Esophagus (tissue), 2 donors: ENCODE measurements at regions not wholly inside any gene's neighbourhood (a gene's known extent, or its start where the extent isn't known, plus 50 kb on each side); places are given as distances from the start of the nearest gene placed in this dataset.
"Not testable (repeated sequence)": the region's sequence is repeated elsewhere in the genome, so short reads cannot be mapped to it uniquely, and the experiment has no call there.

ENCODE experiments used
- H3K27ac ChIP-seq, 2 donors: one replicate each; pipeline ENCODE4 v1.5.1; 2013; ENCODE audit warnings: low read depth in 2 of 2, mild to moderate bottlenecking in 2 of 2, inconsistent platforms in 1 of 2, low read length in 1 of 2, moderate library complexity in 1 of 2
- H3K27me3 ChIP-seq, 2 donors: one replicate each; pipeline ENCODE4 v1.6.1; 2013; ENCODE audit warnings: low read length in 2 of 2, control low read depth in 1 of 2, mild to moderate bottlenecking in 1 of 2; ENCODE audit not compliant: insufficient read depth in 2 of 2, control insufficient read depth in 1 of 2
- H3K36me3 ChIP-seq, 2 donors: one replicate each; pipeline ENCODE4 v1.6.1; 2013; ENCODE audit warnings: low read length in 1 of 2; ENCODE audit not compliant: control insufficient read depth in 2 of 2, insufficient read depth in 2 of 2
- H3K4me1 ChIP-seq, 2 donors: one replicate each; pipeline ENCODE4 v1.6.1; 2013; ENCODE audit warnings: low read length in 1 of 2; ENCODE audit not compliant: control insufficient read depth in 2 of 2, insufficient read depth in 2 of 2
- H3K4me3 ChIP-seq, 2 donors: one replicate each; pipeline ENCODE4 v1.5.1; 2013; ENCODE audit warnings: low read length in 2 of 2, mild to moderate bottlenecking in 2 of 2, low read depth in 1 of 2, moderate library complexity in 1 of 2
- H3K9me3 ChIP-seq, 2 donors: one replicate each; pipeline ENCODE4 v1.6.1; 2013; ENCODE audit warnings: mild to moderate bottlenecking in 2 of 2, low read depth in 1 of 2, low read length in 1 of 2, moderate library complexity in 1 of 2; ENCODE audit not compliant: control insufficient read depth in 2 of 2, insufficient read depth in 1 of 2
- WGBS, 2 donors: extraction: QIAGEN DNeasy Blood & Tissue Kit; methylation state at CpG; one replicate each; pipeline ENCODE4 v1.1.7; 2013; 5-methylcytosine and 5-hydroxymethylcytosine counted together
- donor health status: healthy with polysubstance abuse.
- donor health status: Bipolar disorder and iron deficiency.

- WGBS, 2 donors = 77 to 86% methylated on average over 2 of the region's 2 CpGs
- no peaks in the 10 kb centered on the region for H3K36me3 ChIP-seq
- H3K4me3 ChIP-seq = no peak overlapping the region
- H3K9me3 ChIP-seq = peaks cover 0 to 7% of the 10 kb centered on the region in 2 donors
- H3K4me1 ChIP-seq = no peaks in the 10 kb centered on the region
- no peaks in the 10 kb centered on the region for H3K27me3 ChIP-seq
- no peak overlapping the region for H3K27ac ChIP-seq
Measured at GRCh38 chr2:8244639-8245038, 437.2 kb upstream of the ID2 start.

- no peaks in the 10 kb centered on the region for H3K27me3 ChIP-seq
- no peaks in the 10 kb centered on the region for H3K36me3 ChIP-seq
- 93 to 96% methylated on average over 3 of the region's 3 CpGs for WGBS, 2 donors
- H3K9me3 ChIP-seq = peaks cover 0 to 11% of the 10 kb centered on the region in 2 donors
- no peaks in the 10 kb centered on the region for H3K4me1 ChIP-seq
- H3K4me3 ChIP-seq = no peak overlapping the region
- no peak overlapping the region for H3K27ac ChIP-seq
Measured at GRCh38 chr2:8246137-8246536, 435.7 kb upstream of the ID2 start.

- no peaks in the 10 kb centered on the region for H3K27me3 ChIP-seq
- no peaks in the 10 kb centered on the region for H3K4me1 ChIP-seq
- peaks cover 0 to 11% of the 10 kb centered on the region in 2 donors for H3K9me3 ChIP-seq
- 72 to 75% methylated on average over 10 to 11 of the region's 11 CpGs for WGBS, 2 donors
- no peak overlapping the region for H3K4me3 ChIP-seq
- H3K27ac ChIP-seq = no peak overlapping the region
- H3K36me3 ChIP-seq = no peaks in the 10 kb centered on the region
Measured at GRCh38 chr2:8247905-8248622, 433.8 kb upstream of the ID2 start.

- peaks cover 0 to 11% of the 10 kb centered on the region in 2 donors for H3K9me3 ChIP-seq
Measured at GRCh38 chr2:8248623-8248957, 433.3 kb upstream of the ID2 start.

GRCh38 chr2:8249141-8249540 is 432.7 kb upstream of the ID2 start:
- H3K4me1 ChIP-seq = no peaks in the 10 kb centered on the region
- WGBS, 2 donors = 72 to 75% methylated on average over 14 of the region's 14 CpGs
- H3K36me3 ChIP-seq = no peaks in the 10 kb centered on the region
- no peak overlapping the region for H3K4me3 ChIP-seq
- H3K9me3 ChIP-seq = peaks cover 0 to 11% of the 10 kb centered on the region in 2 donors
- no peak overlapping the region for H3K27ac ChIP-seq
- no peaks in the 10 kb centered on the region for H3K27me3 ChIP-seq

More at GRCh38 chr2:8248623-8248957, 433.3 kb upstream of the ID2 start:
- WGBS, 2 donors = 55 to 60% methylated on average over 2 of the region's 2 CpGs
- H3K4me1 ChIP-seq = no peaks in the 10 kb centered on the region
- H3K4me3 ChIP-seq = no peak overlapping the region
- H3K27me3 ChIP-seq = no peaks in the 10 kb centered on the region
- H3K27ac ChIP-seq = no peak overlapping the region
- no peaks in the 10 kb centered on the region for H3K36me3 ChIP-seq

GRCh38 chr2:8249769-8250168 is 432.1 kb upstream of the ID2 start:
- Histone ChIP-seq H3K4me3 (no peak overlapping the region), H3K9me3 (peaks cover 0 to 9% of the 10 kb centered on the region in 2 donors), H3K4me1 (no peaks in the 10 kb centered on the region), H3K36me3 (no peaks in the 10 kb centered on the region), H3K27me3 (no peaks in the 10 kb centered on the region), H3K27ac (no peak overlapping the region)
- 92 to 93% methylated on average over 2 of the region's 2 CpGs for WGBS, 2 donors

GRCh38 chr2:8250290-8250689 is 431.6 kb upstream of the ID2 start:
- 88 to 95% methylated on average over 2 of the region's 2 CpGs for WGBS, 2 donors
- not testable (repeated sequence) for H3K36me3 ChIP-seq, H3K27ac ChIP-seq, H3K4me3 ChIP-seq, H3K4me1 ChIP-seq, H3K9me3 ChIP-seq, H3K27me3 ChIP-seq

- H3K27me3 ChIP-seq = no peaks in the 10 kb centered on the region
- no peaks in the 10 kb centered on the region for H3K36me3 ChIP-seq
- peaks cover 0 to 4% of the 10 kb centered on the region in 2 donors for H3K9me3 ChIP-seq
- H3K27ac ChIP-seq = no peak overlapping the region
- no peaks in the 10 kb centered on the region for H3K4me1 ChIP-seq
- no peak overlapping the region for H3K4me3 ChIP-seq
- WGBS, 2 donors = 65 to 82% methylated on average over 6 of the region's 6 CpGs
Measured at GRCh38 chr2:8251291-8251690, 430.6 kb upstream of the ID2 start.

- H3K9me3 ChIP-seq = peaks cover 0 to 4% of the 10 kb centered on the region in 2 donors
- no peak overlapping the region for H3K4me3 ChIP-seq
- no peak overlapping the region for H3K27ac ChIP-seq
- no peaks in the 10 kb centered on the region for H3K36me3 ChIP-seq
- H3K27me3 ChIP-seq = no peaks in the 10 kb centered on the region
- no peaks in the 10 kb centered on the region for H3K4me1 ChIP-seq
- WGBS, 2 donors = 84 to 94% methylated on average over 7 of the region's 7 CpGs
Measured at GRCh38 chr2:8251856-8252255, 430.0 kb upstream of the ID2 start.

- H3K4me3 ChIP-seq = no peak overlapping the region
- no peaks in the 10 kb centered on the region for H3K36me3 ChIP-seq
- H3K27me3 ChIP-seq = no peaks in the 10 kb centered on the region
- 65 to 69% methylated on average over 10 of the region's 10 CpGs for WGBS, 2 donors
- H3K4me1 ChIP-seq = no peaks in the 10 kb centered on the region
- peaks cover 0 to 4% of the 10 kb centered on the region in 2 donors for H3K9me3 ChIP-seq
- no peak overlapping the region for H3K27ac ChIP-seq
Measured at GRCh38 chr2:8252997-8253694, 428.7 kb upstream of the ID2 start.
